B cell (primary cell): ENCODE measurements at regions not wholly inside any gene's neighbourhood (a gene's known extent, or its start where the extent isn't known, plus 50 kb on each side); places are given as distances from the start of the nearest gene placed in this dataset.

Experiments used
- ATAC-seq: fragments of 200-7000 bp; cut with Tn5 transposase; one replicate; pipeline ENCODE4 v1.10.0; 2021; ENCODE audit warnings: low read depth, mild to moderate bottlenecking, moderate number of reproducible peaks, moderate library complexity
- CTCF ChIA-PET: fragments of 350-600 bp; sonication (Branson Sonifier 250); formaldehyde crosslinking; loops from one replicate; lab custom pipeline; 2021; ENCODE audit warnings: antibody characterized with exemption, inconsistent platforms; lab: Charles Lee
- POLR2A ChIA-PET: fragments of 350-600 bp; sonication (Branson Sonifier 250); formaldehyde crosslinking; loops from one replicate; lab custom pipeline; 2021; ENCODE audit warnings: antibody characterized with exemption; lab: Charles Lee
- DNase-seq: peaks from one replicate; pipeline ENCODE4 v3.0.0; 2013
- H2AFZ ChIP-seq: 2 replicates; pipeline ENCODE4 v1.6.1; 2012; ENCODE audit warnings: mild to moderate bottlenecking, low read depth, low read length; ENCODE audit not compliant: insufficient read depth, poor library complexity, severe bottlenecking
- H3K27ac ChIP-seq, 2 donors: 1 replicate in 1 of 2; 2 replicates in 1 of 2; pipeline ENCODE4 v1.5.1; 2012 to 2013; ENCODE audit warnings: low read length in 2 of 2, mild to moderate bottlenecking in 2 of 2, moderate library complexity in 1 of 2
- H3K27me3 ChIP-seq, 4 experiments: fragments of 200-600 bp in 1 of 4; sonication (generic) in 1 of 4; replicated peaks in 1 of 4; 1 replicate in 2 of 4; 2 replicates in 2 of 4; pipeline versions ENCODE4 v1.6.1 to v1.7.0; 2013 to 2016; ENCODE audit warnings: low read length in 3 of 4, mild to moderate bottlenecking in 2 of 4, mixed read lengths in 1 of 4, moderate library complexity in 1 of 4; ENCODE audit not compliant: insufficient read depth in 4 of 4, control insufficient read depth in 3 of 4; ENCODE audit errors: control extremely low read depth in 1 of 4
- H3K36me3 ChIP-seq, 2 experiments: replicated peaks in 1 of 2; 1 replicate in 1 of 2; 2 replicates in 1 of 2; pipeline versions ENCODE4 v1.6.1 to v1.7.1; 2013; ENCODE audit warnings: low read length in 1 of 2; ENCODE audit not compliant: insufficient read depth in 2 of 2, control insufficient read depth in 1 of 2; ENCODE audit errors: control extremely low read depth in 1 of 2, extremely low read depth in 1 of 2
- H3K4me1 ChIP-seq, 2 donors: fragments of 200-600 bp in 1 of 2; sonication (generic) in 1 of 2; 1 replicate in 1 of 2; 2 replicates in 1 of 2; pipeline versions ENCODE4 v1.5.1 to v1.6.1; 2013 to 2017; ENCODE audit warnings: low read length in 2 of 2; ENCODE audit not compliant: control insufficient read depth in 2 of 2, insufficient read depth in 2 of 2
- H3K4me2 ChIP-seq: replicated peaks from 2 replicates; pipeline ENCODE3; 2012; ENCODE audit warnings: mild to moderate bottlenecking, low read depth, low read length; ENCODE audit not compliant: poor library complexity, severe bottlenecking
- H3K4me3 ChIP-seq, 5 experiments: fragments of 200-600 bp in 1 of 5; sonication (generic) in 1 of 5; 1 replicate in 3 of 5; 2 replicates in 2 of 5; pipeline versions ENCODE4 v1.5.1 to v1.7.0; 2011 to 2016; ENCODE audit warnings: low read length in 4 of 5, mild to moderate bottlenecking in 4 of 5, low read depth in 2 of 5, control low read depth in 1 of 5, moderate library complexity in 1 of 5; ENCODE audit not compliant: insufficient read depth in 1 of 5; ENCODE audit errors: control extremely low read depth in 1 of 5, extremely low read depth in 1 of 5
- H3K79me2 ChIP-seq: fragments of 200-600 bp; sonication (generic); one replicate; pipeline ENCODE4 v1.6.0; 2016; ENCODE audit warnings: low read length; ENCODE audit not compliant: control insufficient read depth, insufficient read depth
- H3K9ac ChIP-seq: fragments of 200-600 bp; sonication (generic); 2 replicates; pipeline ENCODE4 v1.6.1; 2017; ENCODE audit warnings: mild to moderate bottlenecking, low read length, moderate library complexity
- H3K9me3 ChIP-seq, 3 donors: one replicate each; pipeline versions ENCODE4 v1.6.1 to v1.7.1; 2013; ENCODE audit warnings: low read length in 2 of 3; ENCODE audit not compliant: control insufficient read depth in 2 of 3, insufficient read depth in 1 of 3; ENCODE audit errors: control extremely low read depth in 1 of 3
- H4K20me1 ChIP-seq: 2 replicates; pipeline ENCODE4 v1.6.0; 2012; ENCODE audit warnings: mild to moderate bottlenecking, low read length; ENCODE audit not compliant: insufficient read depth, control insufficient read depth, poor library complexity, severe bottlenecking
- H3K27ac Mint-ChIP-seq: one replicate; pipeline ENCODE4 v1.8.0; 2021; ENCODE audit warnings: mixed read lengths
- H3K27me3 Mint-ChIP-seq: one replicate; pipeline ENCODE4 v1.8.0; 2021; ENCODE audit warnings: mixed read lengths
- H3K4me1 Mint-ChIP-seq: one replicate; pipeline ENCODE4 v1.8.0; 2021; ENCODE audit warnings: mixed read lengths
- H3K4me3 Mint-ChIP-seq: one replicate; pipeline ENCODE4 v1.8.0; 2021; ENCODE audit warnings: mixed read lengths
- H3K9me3 Mint-ChIP-seq: one replicate; pipeline ENCODE4 v1.8.0; 2022; ENCODE audit warnings: mixed read lengths; ENCODE audit not compliant: insufficient read depth
- EZH2 ChIP-seq: IDR thresholded peaks from 2 replicates; pipeline ENCODE4 v1.6.1; 2012; ENCODE audit warnings: borderline replicate concordance, low read depth, mild to moderate bottlenecking, moderate library complexity, low read length; ENCODE audit not compliant: insufficient read depth, poor library complexity, severe bottlenecking
- WGBS: methylation state at CpG from one replicate; pipeline ENCODE4 v1.1.5; 2013; ENCODE audit warnings: missing lambda C conversion rate; ENCODE audit not compliant: insufficient coverage; 5-methylcytosine and 5-hydroxymethylcytosine counted together
- intact Hi-C: fragments of 100-400 bp; cut with micrococcal nuclease; formaldehyde crosslinking; loops from one replicate; pipeline ENCODE4 v1.10.0; 2022
- TF ChIP-seq, protein P1 (sequence below): fragments of 200-600 bp; IDR thresholded peaks from one replicate; pipeline ENCODE4 v1.8.0; 2022; ENCODE audit warnings: antibody characterized with exemption, mild to moderate bottlenecking

DNA sequence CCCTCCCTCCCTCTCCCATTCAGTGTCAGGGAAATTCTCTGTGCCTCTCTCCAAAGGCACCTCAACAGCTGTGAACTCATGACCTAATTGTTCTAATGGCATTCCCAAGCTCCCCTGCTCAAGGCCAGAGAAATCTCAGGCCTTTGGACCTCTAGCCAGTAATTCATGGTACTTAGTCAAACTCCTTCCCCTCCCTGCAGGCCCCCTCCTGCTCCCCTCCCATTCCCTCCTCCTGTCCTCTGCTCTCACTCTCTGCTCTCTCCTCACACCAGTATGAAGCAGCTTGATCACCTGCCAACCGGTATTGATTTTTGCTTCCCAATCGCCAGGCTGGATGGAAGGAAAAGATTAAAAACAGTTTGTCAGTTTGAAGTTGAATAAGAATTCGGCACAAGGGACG, 370.5 kb upstream of the PBX1 start:
- 48% methylated on average over 4 of the region's 4 CpGs for WGBS
- TF ChIP-seq, protein P1, sequence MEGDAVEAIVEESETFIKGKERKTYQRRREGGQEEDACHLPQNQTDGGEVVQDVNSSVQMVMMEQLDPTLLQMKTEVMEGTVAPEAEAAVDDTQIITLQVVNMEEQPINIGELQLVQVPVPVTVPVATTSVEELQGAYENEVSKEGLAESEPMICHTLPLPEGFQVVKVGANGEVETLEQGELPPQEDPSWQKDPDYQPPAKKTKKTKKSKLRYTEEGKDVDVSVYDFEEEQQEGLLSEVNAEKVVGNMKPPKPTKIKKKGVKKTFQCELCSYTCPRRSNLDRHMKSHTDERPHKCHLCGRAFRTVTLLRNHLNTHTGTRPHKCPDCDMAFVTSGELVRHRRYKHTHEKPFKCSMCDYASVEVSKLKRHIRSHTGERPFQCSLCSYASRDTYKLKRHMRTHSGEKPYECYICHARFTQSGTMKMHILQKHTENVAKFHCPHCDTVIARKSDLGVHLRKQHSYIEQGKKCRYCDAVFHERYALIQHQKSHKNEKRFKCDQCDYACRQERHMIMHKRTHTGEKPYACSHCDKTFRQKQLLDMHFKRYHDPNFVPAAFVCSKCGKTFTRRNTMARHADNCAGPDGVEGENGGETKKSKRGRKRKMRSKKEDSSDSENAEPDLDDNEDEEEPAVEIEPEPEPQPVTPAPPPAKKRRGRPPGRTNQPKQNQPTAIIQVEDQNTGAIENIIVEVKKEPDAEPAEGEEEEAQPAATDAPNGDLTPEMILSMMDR, result no peak
- TF ChIP-seq EZH2, result no peak
- no peak overlapping the region for H3K27ac Mint-ChIP-seq

DNA sequence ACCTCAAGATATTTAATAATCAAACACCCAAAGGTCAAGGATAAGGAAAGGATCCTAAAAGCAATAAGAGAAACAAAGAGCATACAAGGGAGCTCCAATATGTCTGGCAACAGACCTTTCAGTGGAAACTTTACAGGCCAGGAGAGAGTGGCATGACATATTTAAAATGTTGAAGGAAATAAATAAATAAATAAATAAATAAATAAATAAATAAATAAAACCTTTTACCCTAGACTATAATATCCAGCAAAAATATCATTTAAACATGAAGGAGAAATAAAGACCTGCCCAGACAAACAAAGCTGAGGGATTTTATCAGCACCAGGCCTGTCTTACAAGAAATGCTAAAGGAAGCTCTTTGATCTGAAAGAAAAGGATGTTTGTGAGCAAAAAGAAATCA, 367.8 kb upstream of the PBX1 start:
- no peak for TF ChIP-seq EZH2
- TF ChIP-seq, protein P1, result no peak
- CTCF ChIA-PET, result no interaction called here
- Histone ChIP-seq H2AFZ (no peak overlapping the region), H3K9ac (no peak overlapping the region), H4K20me1 (no peaks in the 10 kb centered on the region), H3K4me2 (no peak overlapping the region), H3K4me1 (no peaks in the 10 kb centered on the region), H3K4me3 (no peak overlapping the region), H3K27ac (no peak overlapping the region), H3K36me3 (no peaks in the 10 kb centered on the region), H3K27me3 (no peaks in the 10 kb centered on the region), H3K9me3 (peaks cover 0 to 6% (median 0%) of the 10 kb centered on the region in 3 donors), H3K79me2 (no peaks in the 10 kb centered on the region)
- POLR2A ChIA-PET, result no interaction called here
- ATAC-seq (no peak), DNase-seq (no peak)
- Mint-ChIP-seq H3K4me1 (no peaks in the 10 kb centered on the region), H3K27me3 (no peaks in the 10 kb centered on the region), H3K9me3 (peaks cover 6% of the 10 kb centered on the region), H3K4me3 (no peak overlapping the region), H3K27ac (no peak overlapping the region)
- intact Hi-C loops, result no loop called here

More for the DNA sequence above, 370.5 kb upstream of the PBX1 start:
- no peaks in the 10 kb centered on the region for H3K79me2 ChIP-seq
- intact Hi-C loops, result no loop called here
- no peak overlapping the region for H2AFZ ChIP-seq
- ATAC-seq, result no peak
- H3K9me3 ChIP-seq, result no peaks in the 10 kb centered on the region
- no peaks in the 10 kb centered on the region for H3K4me1 ChIP-seq
- Mint-ChIP-seq H3K4me3 (no peak overlapping the region), H3K27me3 (no peaks in the 10 kb centered on the region), H3K4me1 (no peaks in the 10 kb centered on the region), H3K9me3 (peaks cover 3% of the 10 kb centered on the region)
- H3K27ac ChIP-seq, result no peak overlapping the region
- H3K36me3 ChIP-seq, result no peaks in the 10 kb centered on the region
- H3K27me3 ChIP-seq, result no peaks in the 10 kb centered on the region
- no peak for DNase-seq
- H3K4me2 ChIP-seq, result no peak overlapping the region
- CTCF ChIA-PET, result no interaction called here
- H3K4me3 ChIP-seq, result no peak overlapping the region
- POLR2A ChIA-PET, result no interaction called here
- no peak overlapping the region for H3K9ac ChIP-seq
- H4K20me1 ChIP-seq, result no peaks in the 10 kb centered on the region
